ENCODE measurements at regions not wholly inside any gene's neighbourhood (a gene's known extent, or its start where the extent isn't known, plus 50 kb on each side); places are given as distances from the start of the nearest gene placed in this dataset.

- DNase-seq (ENCODE audit: low spot score) = no peak
- no peak for TF ChIP-seq CTCF (IDR thresholded peaks at IDR 0.05; ENCODE audit: extremely low read depth, missing control alignments)
These were observed 690.1 kb upstream of the COX7C start for GRCh38 chr5:85927632-85928031.

GRCh38 chr5:85929713-85930112 lies 688.0 kb upstream of the COX7C start:
- no peak for TF ChIP-seq CTCF (IDR thresholded peaks at IDR 0.05; ENCODE audit: extremely low read depth, missing control alignments)
- DNase-seq (ENCODE audit: low spot score) = no peak

GRCh38 chr5:85931220-85931619 lies 686.5 kb upstream of the COX7C start:
- TF ChIP-seq CTCF (IDR thresholded peaks at IDR 0.05; ENCODE audit: extremely low read depth, missing control alignments) = no peak
- no peak for DNase-seq (ENCODE audit: low spot score)

DNA sequence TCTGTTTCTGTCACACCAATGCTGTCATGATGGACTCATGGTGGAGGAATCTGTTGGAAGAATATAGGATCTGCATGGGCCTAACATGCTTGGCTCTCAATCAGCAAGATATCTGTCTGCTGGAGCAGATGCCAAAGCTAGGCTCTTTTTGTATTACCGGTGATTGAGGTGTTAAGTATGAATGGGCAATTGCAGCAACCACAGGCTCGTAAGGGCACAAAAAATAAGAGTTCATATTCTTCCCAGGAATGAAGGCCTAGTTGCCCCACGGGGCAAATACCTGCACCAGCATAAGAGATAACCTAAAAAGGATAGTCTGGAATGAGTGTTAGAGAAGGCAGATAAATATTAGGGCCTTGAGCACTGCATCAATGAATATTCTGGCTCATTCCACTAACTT lies 679.5 kb upstream of the COX7C start:
- DNase-seq (ENCODE audit: low spot score) = no peak
- TF ChIP-seq CTCF (IDR thresholded peaks at IDR 0.05; ENCODE audit: extremely low read depth, missing control alignments) = no peak

DNA sequence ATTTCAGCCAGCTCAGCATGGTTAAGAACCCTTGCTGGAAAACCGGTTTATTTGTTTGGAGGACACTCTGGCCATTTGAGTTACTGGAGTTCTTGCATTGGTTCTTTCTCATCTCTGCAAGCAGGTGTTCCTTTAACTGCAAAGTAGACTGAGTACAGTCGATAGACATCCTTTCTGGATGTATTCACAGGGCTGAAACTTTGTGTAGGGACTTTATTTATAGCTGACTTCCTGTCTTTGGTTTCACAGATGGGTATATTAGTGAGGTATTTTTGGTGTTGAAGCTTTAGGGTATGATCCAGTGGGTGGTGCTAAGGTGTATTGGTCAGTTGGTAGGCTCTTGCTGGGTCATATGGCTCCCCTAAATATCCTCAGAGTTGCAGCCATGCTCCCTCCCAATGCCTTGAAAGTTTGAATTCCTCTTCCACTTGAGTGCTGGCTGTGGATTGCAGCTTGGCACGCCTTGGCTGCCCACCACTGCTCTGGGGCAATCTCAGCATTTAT lies 666.0 kb upstream of the COX7C start:
- DNase-seq (ENCODE audit: low spot score) = no peak
- TF ChIP-seq CTCF (IDR thresholded peaks at IDR 0.05; ENCODE audit: extremely low read depth, missing control alignments) = no peak

DNA sequence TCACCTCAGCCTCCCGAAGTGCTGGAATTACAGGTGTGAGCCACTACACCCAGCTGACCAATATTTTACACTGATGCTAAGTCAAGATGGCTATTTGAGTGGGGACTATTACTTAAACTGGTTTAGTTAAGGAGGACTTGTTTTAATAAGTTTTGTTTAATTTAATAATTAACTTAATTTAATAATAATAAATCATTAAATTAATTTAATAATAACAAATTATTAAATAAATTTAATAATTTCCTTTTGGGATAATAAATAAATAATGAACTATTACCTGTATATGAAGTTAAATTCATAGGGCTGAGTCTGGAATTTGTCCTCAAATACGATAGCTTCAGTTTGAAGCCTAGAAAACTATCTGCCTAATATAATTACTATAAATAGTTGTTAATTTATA lies 665.1 kb upstream of the COX7C start:
- TF ChIP-seq CTCF (IDR thresholded peaks at IDR 0.05; ENCODE audit: extremely low read depth, missing control alignments) = no peak
- DNase-seq (ENCODE audit: low spot score) = no peak

DNA sequence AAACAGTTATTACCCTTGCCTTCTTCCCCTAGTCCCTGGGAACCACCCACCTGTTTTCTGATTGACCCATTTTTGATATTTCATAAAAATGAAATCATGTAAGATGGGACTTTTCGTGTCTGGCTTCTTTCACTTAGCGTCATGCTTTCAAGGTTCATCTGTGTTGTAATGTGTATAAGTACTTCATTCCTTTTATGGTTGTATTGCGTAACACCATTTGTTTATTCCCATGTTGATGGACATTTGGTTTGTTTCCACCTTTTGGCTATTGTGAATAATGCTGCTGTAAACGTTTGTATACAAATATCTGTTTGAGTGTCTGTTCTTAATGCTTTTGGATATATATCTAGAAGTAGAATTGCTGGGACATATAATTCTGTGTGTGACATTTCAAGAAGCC lies 650.1 kb upstream of the COX7C start:
- TF ChIP-seq CTCF (IDR thresholded peaks at IDR 0.05; ENCODE audit: extremely low read depth, missing control alignments) = no peak
- no peak for DNase-seq (ENCODE audit: low spot score)
